ENCODE measurements at regions not wholly inside any gene's neighbourhood (a gene's known extent, or its start where the extent isn't known, plus 50 kb on each side); places are given as distances from the start of the nearest gene placed in this dataset.

DNA sequence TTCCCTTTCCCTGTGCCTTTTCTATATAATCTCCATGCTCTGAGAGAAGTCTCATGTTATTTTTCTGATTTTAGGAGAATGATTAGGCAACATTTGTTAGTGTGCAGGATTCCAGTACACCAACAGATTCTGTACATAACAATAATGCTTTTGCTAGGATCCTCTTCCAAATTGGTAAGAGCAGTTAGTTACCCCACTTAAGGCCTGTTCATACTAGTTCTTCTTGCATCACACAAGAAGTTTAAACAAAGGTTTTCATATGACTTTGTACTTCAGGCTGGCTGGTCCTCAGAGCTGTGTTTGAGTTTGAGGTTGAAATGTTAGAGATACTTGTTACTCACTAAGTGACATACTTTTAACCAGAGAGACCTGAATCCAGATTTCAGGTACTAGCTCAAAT is 686.9 kb upstream of the NRXN1 start:
- TF ChIP-seq, protein P1, sequence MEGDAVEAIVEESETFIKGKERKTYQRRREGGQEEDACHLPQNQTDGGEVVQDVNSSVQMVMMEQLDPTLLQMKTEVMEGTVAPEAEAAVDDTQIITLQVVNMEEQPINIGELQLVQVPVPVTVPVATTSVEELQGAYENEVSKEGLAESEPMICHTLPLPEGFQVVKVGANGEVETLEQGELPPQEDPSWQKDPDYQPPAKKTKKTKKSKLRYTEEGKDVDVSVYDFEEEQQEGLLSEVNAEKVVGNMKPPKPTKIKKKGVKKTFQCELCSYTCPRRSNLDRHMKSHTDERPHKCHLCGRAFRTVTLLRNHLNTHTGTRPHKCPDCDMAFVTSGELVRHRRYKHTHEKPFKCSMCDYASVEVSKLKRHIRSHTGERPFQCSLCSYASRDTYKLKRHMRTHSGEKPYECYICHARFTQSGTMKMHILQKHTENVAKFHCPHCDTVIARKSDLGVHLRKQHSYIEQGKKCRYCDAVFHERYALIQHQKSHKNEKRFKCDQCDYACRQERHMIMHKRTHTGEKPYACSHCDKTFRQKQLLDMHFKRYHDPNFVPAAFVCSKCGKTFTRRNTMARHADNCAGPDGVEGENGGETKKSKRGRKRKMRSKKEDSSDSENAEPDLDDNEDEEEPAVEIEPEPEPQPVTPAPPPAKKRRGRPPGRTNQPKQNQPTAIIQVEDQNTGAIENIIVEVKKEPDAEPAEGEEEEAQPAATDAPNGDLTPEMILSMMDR (IDR thresholded peaks at IDR 0.05), result no peak
- TF ChIP-seq POLR2A (IDR thresholded peaks at IDR 0.05), result no peak

All from suprapubic skin (tissue), 3 donors.